Lower leg skin (tissue), 3 donors: ENCODE measurements at regions not wholly inside any gene's neighbourhood (a gene's known extent, or its start where the extent isn't known, plus 50 kb on each side); places are given as distances from the start of the nearest gene placed in this dataset.

Source experiments
- POLR2A ChIP-seq, 2 donors: fragments of 450-650 bp; IDR thresholded peaks; one replicate each; pipeline ENCODE4 v1.6.1; 2016 to 2017; ENCODE audit warnings: antibody characterized with exemption in 2 of 2, mild to moderate bottlenecking in 1 of 2, moderate library complexity in 1 of 2
- TF ChIP-seq, protein P1 (sequence below), 3 donors: fragments of 450-650 bp; IDR thresholded peaks; one replicate each; pipeline ENCODE4 v1.5.1; 2016; ENCODE audit warnings: antibody characterized with exemption in 3 of 3, mild to moderate bottlenecking in 3 of 3, moderate library complexity in 2 of 3

DNA sequence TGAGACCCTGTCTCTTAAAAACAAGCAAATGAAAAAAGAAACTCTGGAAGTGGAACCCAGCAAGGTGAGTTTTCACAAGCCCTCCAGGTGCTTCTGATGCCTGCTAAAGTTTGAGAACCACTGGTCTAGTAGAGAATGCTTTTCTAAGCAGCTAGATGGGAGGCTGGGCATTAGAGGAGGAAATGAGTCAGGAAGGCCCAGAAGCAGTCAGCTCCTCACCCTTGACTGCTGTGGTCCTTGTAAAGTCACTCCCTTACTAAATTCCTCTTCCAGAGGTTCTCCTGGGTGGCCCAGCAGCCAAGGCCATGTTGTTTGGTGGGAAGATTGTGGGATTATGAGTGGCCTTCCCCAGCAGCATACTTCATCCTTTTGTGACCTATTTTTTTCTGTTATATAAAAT, 52.0 kb upstream of the FYN start:
- TF ChIP-seq POLR2A (IDR thresholded peaks at IDR 0.05): no peak
- TF ChIP-seq, protein P1, sequence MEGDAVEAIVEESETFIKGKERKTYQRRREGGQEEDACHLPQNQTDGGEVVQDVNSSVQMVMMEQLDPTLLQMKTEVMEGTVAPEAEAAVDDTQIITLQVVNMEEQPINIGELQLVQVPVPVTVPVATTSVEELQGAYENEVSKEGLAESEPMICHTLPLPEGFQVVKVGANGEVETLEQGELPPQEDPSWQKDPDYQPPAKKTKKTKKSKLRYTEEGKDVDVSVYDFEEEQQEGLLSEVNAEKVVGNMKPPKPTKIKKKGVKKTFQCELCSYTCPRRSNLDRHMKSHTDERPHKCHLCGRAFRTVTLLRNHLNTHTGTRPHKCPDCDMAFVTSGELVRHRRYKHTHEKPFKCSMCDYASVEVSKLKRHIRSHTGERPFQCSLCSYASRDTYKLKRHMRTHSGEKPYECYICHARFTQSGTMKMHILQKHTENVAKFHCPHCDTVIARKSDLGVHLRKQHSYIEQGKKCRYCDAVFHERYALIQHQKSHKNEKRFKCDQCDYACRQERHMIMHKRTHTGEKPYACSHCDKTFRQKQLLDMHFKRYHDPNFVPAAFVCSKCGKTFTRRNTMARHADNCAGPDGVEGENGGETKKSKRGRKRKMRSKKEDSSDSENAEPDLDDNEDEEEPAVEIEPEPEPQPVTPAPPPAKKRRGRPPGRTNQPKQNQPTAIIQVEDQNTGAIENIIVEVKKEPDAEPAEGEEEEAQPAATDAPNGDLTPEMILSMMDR (IDR thresholded peaks at IDR 0.05): no peak
